Parathyroid adenoma (tissue), 2 donors: ENCODE measurements at regions not wholly inside any gene's neighbourhood (a gene's known extent, or its start where the extent isn't known, plus 50 kb on each side); places are given as distances from the start of the nearest gene placed in this dataset.

Source experiments
- H2AFZ ChIP-seq: fragments of 300-600 bp; sonication (generic); one replicate; pipeline ENCODE4 v1.7.0; 2017; ENCODE audit warnings: antibody characterized with exemption, mild to moderate bottlenecking
- H3K27ac ChIP-seq: fragments of 300-600 bp; sonication (generic); one replicate; pipeline ENCODE4 v1.7.0; 2017
- H3K27me3 ChIP-seq: fragments of 300-600 bp; sonication (generic); one replicate; pipeline ENCODE4 v1.7.0; 2017; ENCODE audit warnings: low read length; ENCODE audit not compliant: control insufficient read depth, insufficient read depth
- H3K36me3 ChIP-seq: fragments of 300-600 bp; sonication (generic); one replicate; pipeline ENCODE4 v1.7.0; 2017; ENCODE audit warnings: low read length; ENCODE audit not compliant: control insufficient read depth, insufficient read depth
- H3K4me1 ChIP-seq: fragments of 300-600 bp; sonication (generic); one replicate; pipeline ENCODE4 v1.7.0; 2017; ENCODE audit warnings: control low read depth
- H3K4me2 ChIP-seq: fragments of 300-600 bp; sonication (generic); one replicate; pipeline ENCODE4 v1.7.0; 2017; ENCODE audit warnings: low read length
- H3K4me3 ChIP-seq: fragments of 300-600 bp; sonication (generic); one replicate; pipeline ENCODE4 v1.7.0; 2017; ENCODE audit warnings: low read depth, low read length
- H3K79me2 ChIP-seq: fragments of 300-600 bp; sonication (generic); one replicate; pipeline ENCODE4 v1.7.0; 2017; ENCODE audit warnings: control low read depth
- H3K9ac ChIP-seq: fragments of 300-600 bp; sonication (generic); one replicate; pipeline ENCODE4 v1.7.0; 2017; ENCODE audit warnings: mild to moderate bottlenecking
- H3K9me3 ChIP-seq: fragments of 300-600 bp; sonication (generic); one replicate; pipeline ENCODE4 v1.7.0; 2017; ENCODE audit warnings: low read length; ENCODE audit not compliant: control insufficient read depth
- TF ChIP-seq, protein P1 (sequence below): fragments of 300-600 bp; sonication (generic); IDR thresholded peaks from one replicate; pipeline ENCODE4 v1.7.0; 2017; ENCODE audit warnings: antibody characterized with exemption, mild to moderate bottlenecking
- donor health status: primary hyperparathyroidism.

DNA sequence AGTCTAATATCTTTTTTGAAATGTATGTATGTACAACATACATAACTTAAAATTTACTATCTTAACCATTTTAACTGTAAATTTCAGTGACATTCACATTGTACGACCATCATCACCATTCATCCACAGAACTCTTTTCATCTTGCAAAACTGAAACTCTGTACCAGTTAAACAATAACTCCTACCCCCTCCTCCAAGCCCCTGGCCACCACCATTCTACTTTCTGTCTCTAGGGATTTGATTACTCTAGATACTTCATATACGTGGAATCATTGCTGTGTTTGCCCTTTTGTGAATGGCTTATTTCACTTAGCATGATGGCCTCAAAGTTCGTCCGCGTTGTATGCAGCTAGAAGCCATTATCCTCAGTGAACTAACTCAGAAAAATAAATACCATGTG is 217.0 kb downstream of the METTL4 start:
- TF ChIP-seq, protein P1, sequence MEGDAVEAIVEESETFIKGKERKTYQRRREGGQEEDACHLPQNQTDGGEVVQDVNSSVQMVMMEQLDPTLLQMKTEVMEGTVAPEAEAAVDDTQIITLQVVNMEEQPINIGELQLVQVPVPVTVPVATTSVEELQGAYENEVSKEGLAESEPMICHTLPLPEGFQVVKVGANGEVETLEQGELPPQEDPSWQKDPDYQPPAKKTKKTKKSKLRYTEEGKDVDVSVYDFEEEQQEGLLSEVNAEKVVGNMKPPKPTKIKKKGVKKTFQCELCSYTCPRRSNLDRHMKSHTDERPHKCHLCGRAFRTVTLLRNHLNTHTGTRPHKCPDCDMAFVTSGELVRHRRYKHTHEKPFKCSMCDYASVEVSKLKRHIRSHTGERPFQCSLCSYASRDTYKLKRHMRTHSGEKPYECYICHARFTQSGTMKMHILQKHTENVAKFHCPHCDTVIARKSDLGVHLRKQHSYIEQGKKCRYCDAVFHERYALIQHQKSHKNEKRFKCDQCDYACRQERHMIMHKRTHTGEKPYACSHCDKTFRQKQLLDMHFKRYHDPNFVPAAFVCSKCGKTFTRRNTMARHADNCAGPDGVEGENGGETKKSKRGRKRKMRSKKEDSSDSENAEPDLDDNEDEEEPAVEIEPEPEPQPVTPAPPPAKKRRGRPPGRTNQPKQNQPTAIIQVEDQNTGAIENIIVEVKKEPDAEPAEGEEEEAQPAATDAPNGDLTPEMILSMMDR, result no peak
- no peak overlapping the region for H3K9ac ChIP-seq
- no peak overlapping the region for H3K4me3 ChIP-seq
- H3K4me2 ChIP-seq, result no peak overlapping the region
- H3K9me3 ChIP-seq, result no peaks in the 10 kb centered on the region
- H3K27ac ChIP-seq, result no peak overlapping the region
- H3K27me3 ChIP-seq, result no peaks in the 10 kb centered on the region
- no peaks in the 10 kb centered on the region for H3K4me1 ChIP-seq
- no peaks in the 10 kb centered on the region for H3K79me2 ChIP-seq
- H2AFZ ChIP-seq, result no peak overlapping the region
- H3K36me3 ChIP-seq, result no peaks in the 10 kb centered on the region

DNA sequence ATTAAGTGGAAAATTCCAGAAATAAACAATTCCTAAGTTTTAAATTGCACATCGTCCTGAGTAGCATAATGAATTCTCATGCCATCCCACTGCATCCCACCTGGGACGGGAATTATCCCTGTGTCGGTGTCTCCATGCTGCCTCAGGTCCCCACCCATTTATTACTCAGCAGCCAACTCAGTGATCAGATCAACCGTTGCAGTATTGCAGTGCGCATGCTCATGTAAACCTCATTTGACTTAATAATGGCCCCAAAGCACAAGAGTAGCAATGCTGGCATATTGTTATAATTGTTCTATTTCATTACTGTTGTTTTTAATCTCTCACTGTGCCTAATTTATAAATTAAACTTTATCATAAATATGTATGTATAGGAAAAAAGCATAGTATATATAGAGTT is 214.4 kb downstream of the METTL4 start:
- Histone ChIP-seq H3K9ac (no peak overlapping the region), H3K4me2 (no peak overlapping the region), H2AFZ (no peak overlapping the region), H3K27me3 (no peaks in the 10 kb centered on the region), H3K4me3 (no peak overlapping the region), H3K9me3 (no peaks in the 10 kb centered on the region), H3K27ac (no peak overlapping the region), H3K79me2 (no peaks in the 10 kb centered on the region), H3K36me3 (no peaks in the 10 kb centered on the region), H3K4me1 (no peaks in the 10 kb centered on the region)
- TF ChIP-seq, protein P1, result no peak

DNA sequence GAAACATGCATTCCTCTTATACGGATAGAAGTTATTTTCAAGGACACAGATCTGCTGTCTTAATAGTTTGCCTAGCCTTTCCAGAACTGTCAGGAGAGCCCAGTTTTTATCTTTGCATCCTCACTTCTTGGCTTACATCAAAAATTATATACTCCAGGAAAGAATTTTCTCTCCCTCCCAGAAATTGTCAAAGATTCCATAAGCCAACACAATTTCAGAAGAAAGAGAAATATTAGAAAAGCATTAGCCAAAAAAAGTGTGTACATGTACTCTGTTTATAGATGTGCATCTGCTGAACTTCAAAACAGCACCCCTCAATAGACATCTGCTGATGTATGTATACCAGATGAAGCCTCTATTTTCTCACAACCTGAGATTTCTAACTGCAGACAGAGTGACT is 210.4 kb downstream of the METTL4 start:
- Histone ChIP-seq H3K9me3 (no peaks in the 10 kb centered on the region), H3K79me2 (no peaks in the 10 kb centered on the region), H3K4me1 (no peaks in the 10 kb centered on the region), H3K4me3 (no peak overlapping the region), H3K4me2 (no peak overlapping the region), H2AFZ (no peak overlapping the region), H3K27me3 (no peaks in the 10 kb centered on the region), H3K36me3 (no peaks in the 10 kb centered on the region), H3K9ac (no peak overlapping the region), H3K27ac (no peak overlapping the region)
- TF ChIP-seq, protein P1, result no peak

DNA sequence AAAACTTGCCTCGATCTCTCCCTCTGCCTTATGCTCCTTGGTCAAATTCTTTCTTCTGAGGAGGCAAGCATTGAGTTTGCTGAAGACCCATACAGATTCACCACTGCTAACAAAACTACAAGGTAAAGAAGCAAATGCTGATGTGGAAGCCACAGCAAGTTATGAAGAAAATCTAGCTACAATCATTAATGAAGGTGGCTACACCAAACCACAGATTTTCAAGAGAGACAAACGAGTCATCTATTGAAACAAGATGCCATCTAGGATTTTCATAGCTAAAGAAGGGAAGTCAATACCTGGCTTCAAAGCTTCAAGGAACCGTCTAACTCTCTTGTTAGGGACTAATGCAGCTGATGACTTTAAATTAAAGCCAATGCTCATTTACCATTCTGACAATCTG is 203.2 kb downstream of the METTL4 start:
- H3K27ac ChIP-seq, result no peak overlapping the region
- H3K36me3 ChIP-seq, result no peaks in the 10 kb centered on the region
- TF ChIP-seq, protein P1, result no peak
- no peak overlapping the region for H3K4me3 ChIP-seq
- no peaks in the 10 kb centered on the region for H3K9me3 ChIP-seq
- H3K27me3 ChIP-seq, result no peaks in the 10 kb centered on the region
- H2AFZ ChIP-seq, result no peak overlapping the region
- H3K4me1 ChIP-seq, result no peaks in the 10 kb centered on the region
- no peak overlapping the region for H3K9ac ChIP-seq
- no peak overlapping the region for H3K4me2 ChIP-seq
- H3K79me2 ChIP-seq, result no peaks in the 10 kb centered on the region

DNA sequence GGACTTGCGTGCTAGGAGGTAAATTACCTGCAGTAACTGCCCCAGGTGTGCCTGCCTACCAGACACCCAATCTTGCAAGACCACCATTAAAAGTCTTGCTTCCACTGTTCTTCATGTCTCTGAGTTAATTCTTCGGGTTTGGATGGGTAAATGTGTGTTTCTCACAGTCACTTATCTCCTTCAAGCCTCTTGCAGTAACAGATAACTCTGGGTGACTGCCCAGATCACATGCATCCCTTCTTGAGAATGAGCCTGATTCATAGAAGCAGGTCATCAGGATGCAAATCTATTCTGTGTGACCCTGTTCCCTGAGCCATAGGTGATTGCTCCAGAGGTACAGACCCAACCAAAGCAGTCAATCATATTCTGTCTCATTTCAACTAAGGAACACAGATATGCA is 194.6 kb downstream of the METTL4 start:
- H3K4me2 ChIP-seq, result no peak overlapping the region
- no peak overlapping the region for H3K27ac ChIP-seq
- no peak overlapping the region for H3K4me3 ChIP-seq
- H3K27me3 ChIP-seq, result no peaks in the 10 kb centered on the region
- no peaks in the 10 kb centered on the region for H3K79me2 ChIP-seq
- no peak overlapping the region for H3K9ac ChIP-seq
- no peaks in the 10 kb centered on the region for H3K4me1 ChIP-seq
- TF ChIP-seq, protein P1, result no peak
- H2AFZ ChIP-seq, result no peak overlapping the region
- H3K36me3 ChIP-seq, result no peaks in the 10 kb centered on the region
- no peaks in the 10 kb centered on the region for H3K9me3 ChIP-seq
